ENCODE measurements at regions not wholly inside any gene's neighbourhood (a gene's known extent, or its start where the extent isn't known, plus 50 kb on each side); places are given as distances from the start of the nearest gene placed in this dataset.

- DNase-seq (ENCODE audit: low spot score): no peak
These were observed 325.9 kb downstream of the COL12A1 start for GRCh38 chr6:74879976-74880375.

- no peak for DNase-seq (ENCODE audit: low spot score)
These were observed 326.6 kb downstream of the COL12A1 start for GRCh38 chr6:74879234-74879633.

GRCh38 chr6:74875193-74875592 is 330.7 kb downstream of the COL12A1 start:
- no peak for DNase-seq (ENCODE audit: low spot score)

- no peak for DNase-seq (ENCODE audit: low spot score)
These were observed 332.9 kb downstream of the COL12A1 start for GRCh38 chr6:74872754-74873476.

- no peak for DNase-seq (ENCODE audit: low spot score)
These were observed 334.1 kb downstream of the COL12A1 start for GRCh38 chr6:74871757-74872156.

- DNase-seq (ENCODE audit: low spot score): no peak
These were observed 335.4 kb downstream of the COL12A1 start for GRCh38 chr6:74870403-74870802.

- no peak for DNase-seq (ENCODE audit: low spot score)
These were observed 338.6 kb downstream of the COL12A1 start for GRCh38 chr6:74867291-74867690.

- DNase-seq (ENCODE audit: low spot score): no peak
These were observed 341.9 kb downstream of the COL12A1 start for GRCh38 chr6:74863968-74864367.

- DNase-seq (ENCODE audit: low spot score): no peak
These were observed 345.4 kb downstream of the COL12A1 start for GRCh38 chr6:74860456-74860855.

- DNase-seq (ENCODE audit: low spot score): no peak
These were observed 348.7 kb downstream of the COL12A1 start for GRCh38 chr6:74857157-74857556.

- no peak for DNase-seq (ENCODE audit: low spot score)
These were observed 351.9 kb downstream of the COL12A1 start for GRCh38 chr6:74853991-74854390.

- no peak for DNase-seq (ENCODE audit: low spot score)
These were observed 354.3 kb downstream of the COL12A1 start for GRCh38 chr6:74851596-74851995.

GRCh38 chr6:74840953-74841352 is 364.9 kb downstream of the COL12A1 start:
- DNase-seq (ENCODE audit: low spot score): no peak

GRCh38 chr6:74834967-74835366 is 370.9 kb downstream of the COL12A1 start:
- no peak for DNase-seq (ENCODE audit: low spot score)

GRCh38 chr6:74826263-74826662 is 379.6 kb downstream of the COL12A1 start:
- DNase-seq (ENCODE audit: low spot score): no peak

- DNase-seq (ENCODE audit: low spot score): no peak
These were observed 391.4 kb downstream of the COL12A1 start for GRCh38 chr6:74814440-74814839.

- DNase-seq (ENCODE audit: low spot score): no peak
These were observed 398.2 kb downstream of the COL12A1 start for GRCh38 chr6:74807674-74808073.

GRCh38 chr6:74805916-74806696 is 399.7 kb downstream of the COL12A1 start:
- no peak for DNase-seq (ENCODE audit: low spot score)

- DNase-seq (ENCODE audit: low spot score): no peak
These were observed 407.6 kb downstream of the COL12A1 start for GRCh38 chr6:74798302-74798701.

- no peak for DNase-seq (ENCODE audit: low spot score)
These were observed 420.6 kb downstream of the COL12A1 start for GRCh38 chr6:74785236-74785635.

- no peak for DNase-seq (ENCODE audit: low spot score)
These were observed 423.5 kb downstream of the COL12A1 start for GRCh38 chr6:74782346-74782745.

- no peak for DNase-seq (ENCODE audit: low spot score)
These were observed 425.0 kb downstream of the COL12A1 start for GRCh38 chr6:74780831-74781230.

GRCh38 chr6:74768738-74769137 is 437.1 kb downstream of the COL12A1 start:
- no peak for DNase-seq (ENCODE audit: low spot score)

GRCh38 chr6:74768120-74768519 is 437.7 kb downstream of the COL12A1 start:
- no peak for DNase-seq (ENCODE audit: low spot score)
